GM19438 (cell line): ENCODE measurements at regions not wholly inside any gene's neighbourhood (a gene's known extent, or its start where the extent isn't known, plus 50 kb on each side); places are given as distances from the start of the nearest gene placed in this dataset.

ENCODE experiments used
- ATAC-seq: cut with Tn5 transposase; IDR thresholded peaks from one replicate; pipeline ENCODE4 v1.9.1; 2021; ENCODE audit warnings: low read depth; ENCODE audit not compliant: unreplicated experiment

GRCh38 chrX:88397551-88397950 is 349.5 kb upstream of the CPXCR1 start:
- ATAC-seq, result no peak

GRCh38 chrX:88416002-88416401 is 331.0 kb upstream of the CPXCR1 start:
- ATAC-seq, result no peak

- ATAC-seq, result no peak
Measured at GRCh38 chrX:88416965-88417364, 330.1 kb upstream of the CPXCR1 start.

GRCh38 chrX:88424071-88424470 is 323.0 kb upstream of the CPXCR1 start:
- no peak for ATAC-seq

GRCh38 chrX:88424541-88424940 is 322.5 kb upstream of the CPXCR1 start:
- no peak for ATAC-seq

- ATAC-seq, result no peak
Measured at GRCh38 chrX:88425739-88426138, 321.3 kb upstream of the CPXCR1 start.

GRCh38 chrX:88437563-88437962 is 309.5 kb upstream of the CPXCR1 start:
- ATAC-seq, result no peak

- ATAC-seq, result no peak
Measured at GRCh38 chrX:88438209-88438608, 308.8 kb upstream of the CPXCR1 start.

GRCh38 chrX:88439935-88440334 is 307.1 kb upstream of the CPXCR1 start:
- ATAC-seq, result no peak
